ENCODE measurements at regions not wholly inside any gene's neighbourhood (a gene's known extent, or its start where the extent isn't known, plus 50 kb on each side); places are given as distances from the start of the nearest gene placed in this dataset.

DNA sequence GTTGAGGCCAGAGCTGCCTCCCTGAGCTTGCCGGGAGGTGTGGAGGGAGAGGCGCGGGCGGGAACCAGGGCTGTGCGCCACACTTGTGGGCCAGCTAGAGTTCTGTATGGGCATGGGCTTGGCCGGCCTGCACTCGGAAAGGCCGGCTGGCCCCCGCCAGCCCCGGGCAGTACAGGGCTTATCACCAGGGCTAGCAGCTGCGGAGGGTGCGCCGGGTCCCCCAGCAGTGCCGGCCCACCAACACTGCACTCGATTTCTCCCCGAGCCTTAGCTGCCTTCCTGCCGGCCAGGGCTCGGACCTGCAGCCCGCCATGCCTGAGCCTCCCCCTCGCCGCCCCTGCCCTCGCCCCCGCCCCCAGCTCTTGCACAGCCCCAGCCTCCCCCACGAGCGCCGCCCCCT lies 472.7 kb downstream of the TFAP2A start:
- Mint-ChIP-seq H3K4me1 (ENCODE audit: low read depth, unreplicated experiment) (no peaks in the 10 kb centered on the region), H3K27me3 (ENCODE audit: unreplicated experiment) (no peaks in the 10 kb centered on the region), H3K36me3 (ENCODE audit: insufficient read depth, unreplicated experiment) (no peaks in the 10 kb centered on the region), H3K4me3 (ENCODE audit: low read depth, unreplicated experiment) (no peak overlapping the region), H3K9me3 (ENCODE audit: low read depth, unreplicated experiment) (peaks cover 5% of the 10 kb centered on the region), H3K27ac (ENCODE audit: unreplicated experiment) (no peak overlapping the region)
- intact Hi-C loops (cut with micrococcal nuclease; ENCODE audit: unreplicated experiment): no loop called here
- TF ChIP-seq, protein P1, sequence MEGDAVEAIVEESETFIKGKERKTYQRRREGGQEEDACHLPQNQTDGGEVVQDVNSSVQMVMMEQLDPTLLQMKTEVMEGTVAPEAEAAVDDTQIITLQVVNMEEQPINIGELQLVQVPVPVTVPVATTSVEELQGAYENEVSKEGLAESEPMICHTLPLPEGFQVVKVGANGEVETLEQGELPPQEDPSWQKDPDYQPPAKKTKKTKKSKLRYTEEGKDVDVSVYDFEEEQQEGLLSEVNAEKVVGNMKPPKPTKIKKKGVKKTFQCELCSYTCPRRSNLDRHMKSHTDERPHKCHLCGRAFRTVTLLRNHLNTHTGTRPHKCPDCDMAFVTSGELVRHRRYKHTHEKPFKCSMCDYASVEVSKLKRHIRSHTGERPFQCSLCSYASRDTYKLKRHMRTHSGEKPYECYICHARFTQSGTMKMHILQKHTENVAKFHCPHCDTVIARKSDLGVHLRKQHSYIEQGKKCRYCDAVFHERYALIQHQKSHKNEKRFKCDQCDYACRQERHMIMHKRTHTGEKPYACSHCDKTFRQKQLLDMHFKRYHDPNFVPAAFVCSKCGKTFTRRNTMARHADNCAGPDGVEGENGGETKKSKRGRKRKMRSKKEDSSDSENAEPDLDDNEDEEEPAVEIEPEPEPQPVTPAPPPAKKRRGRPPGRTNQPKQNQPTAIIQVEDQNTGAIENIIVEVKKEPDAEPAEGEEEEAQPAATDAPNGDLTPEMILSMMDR (IDR thresholded peaks at IDR 0.05; ENCODE audit: unreplicated experiment): no peak
- CTCF ChIA-PET: interaction anchor here (0.6 kb wide), 1 partner anchor 403 kb away, joined by 4 read pairs; no protein-coding TSS in a partner anchor
- no peak for DNase-seq
- BruUV-seq (replicated peaks): no TSS peak

DNA sequence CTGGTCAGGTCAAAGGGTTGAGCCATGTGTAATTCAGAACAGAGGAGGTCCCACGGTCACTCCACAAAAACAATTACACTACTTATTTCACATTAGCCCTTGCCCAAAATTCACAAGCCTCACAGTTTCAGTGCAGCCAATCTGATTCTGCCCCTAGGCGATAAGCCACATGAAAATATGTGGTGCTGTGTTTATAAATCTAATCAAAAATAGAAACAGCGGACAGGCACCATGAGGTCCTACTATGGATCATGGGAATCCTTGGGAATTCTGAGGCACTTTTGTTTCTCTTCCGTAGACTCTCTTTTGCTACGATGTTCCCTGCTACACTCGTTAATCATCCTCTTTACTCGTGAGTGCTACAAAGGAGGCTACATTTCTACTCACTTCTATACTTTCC lies 476.1 kb downstream of the TFAP2A start:
- H3K4me3 Mint-ChIP-seq (ENCODE audit: low read depth, unreplicated experiment): no peak overlapping the region
- TF ChIP-seq, protein P1 (IDR thresholded peaks at IDR 0.05; ENCODE audit: unreplicated experiment): no peak
- intact Hi-C loops (cut with micrococcal nuclease; ENCODE audit: unreplicated experiment): no loop called here
- DNase-seq: no peak
- no peak overlapping the region for H3K27ac Mint-ChIP-seq (ENCODE audit: unreplicated experiment)
- H3K9me3 Mint-ChIP-seq (ENCODE audit: low read depth, unreplicated experiment): peaks cover 3% of the 10 kb centered on the region
- no peaks in the 10 kb centered on the region for H3K4me1 Mint-ChIP-seq (ENCODE audit: low read depth, unreplicated experiment)
- no peaks in the 10 kb centered on the region for H3K27me3 Mint-ChIP-seq (ENCODE audit: unreplicated experiment)
- BruUV-seq (replicated peaks): no TSS peak
- CTCF ChIA-PET: no interaction called here
- H3K36me3 Mint-ChIP-seq (ENCODE audit: insufficient read depth, unreplicated experiment): no peaks in the 10 kb centered on the region

DNA sequence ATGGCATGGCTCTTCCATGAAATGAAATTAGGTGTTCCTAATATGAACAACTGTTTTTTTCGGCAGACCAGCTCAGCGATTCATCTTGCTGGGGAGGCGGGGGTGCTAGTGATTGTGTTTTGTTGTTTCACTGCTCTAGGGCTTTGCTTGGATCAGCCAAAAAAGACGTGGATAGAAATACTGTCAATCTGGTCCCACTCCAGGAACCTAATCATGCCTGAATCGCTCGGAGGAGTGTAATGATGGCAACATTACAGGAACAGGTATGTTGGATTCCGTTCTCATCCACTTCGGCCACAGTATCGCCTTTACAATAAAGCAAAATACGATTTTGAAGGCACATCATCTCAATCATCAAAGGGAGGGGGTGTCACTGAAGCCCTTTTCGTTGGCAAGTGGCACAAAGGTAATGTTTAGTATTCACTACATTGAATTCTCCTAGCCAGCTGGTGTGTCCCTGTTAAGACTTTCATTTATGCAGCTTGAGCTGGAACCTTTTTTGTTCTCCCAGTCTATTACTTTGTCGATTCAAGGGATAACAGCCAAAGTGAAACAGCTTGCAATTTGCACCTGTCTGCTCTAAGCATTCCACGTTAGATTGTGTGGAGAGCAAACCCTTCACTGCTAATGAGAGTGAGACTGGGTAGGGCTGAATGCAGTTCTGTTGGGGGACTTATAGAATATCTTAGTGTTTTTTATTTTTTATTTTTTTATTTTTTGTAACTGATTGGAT lies 477.7 kb downstream of the TFAP2A start:
- Mint-ChIP-seq H3K27ac (ENCODE audit: unreplicated experiment) (no peak overlapping the region), H3K36me3 (ENCODE audit: insufficient read depth, unreplicated experiment) (no peaks in the 10 kb centered on the region), H3K4me1 (ENCODE audit: low read depth, unreplicated experiment) (no peaks in the 10 kb centered on the region), H3K9me3 (ENCODE audit: low read depth, unreplicated experiment) (peaks cover 3% of the 10 kb centered on the region), H3K27me3 (ENCODE audit: unreplicated experiment) (no peaks in the 10 kb centered on the region), H3K4me3 (ENCODE audit: low read depth, unreplicated experiment) (no peak overlapping the region)
- no TSS peak for BruUV-seq (replicated peaks)
- CTCF ChIA-PET: no interaction called here
- intact Hi-C loops (cut with micrococcal nuclease; ENCODE audit: unreplicated experiment): no loop called here
- no peak for DNase-seq
- TF ChIP-seq, protein P1 (IDR thresholded peaks at IDR 0.05; ENCODE audit: unreplicated experiment): no peak

DNA sequence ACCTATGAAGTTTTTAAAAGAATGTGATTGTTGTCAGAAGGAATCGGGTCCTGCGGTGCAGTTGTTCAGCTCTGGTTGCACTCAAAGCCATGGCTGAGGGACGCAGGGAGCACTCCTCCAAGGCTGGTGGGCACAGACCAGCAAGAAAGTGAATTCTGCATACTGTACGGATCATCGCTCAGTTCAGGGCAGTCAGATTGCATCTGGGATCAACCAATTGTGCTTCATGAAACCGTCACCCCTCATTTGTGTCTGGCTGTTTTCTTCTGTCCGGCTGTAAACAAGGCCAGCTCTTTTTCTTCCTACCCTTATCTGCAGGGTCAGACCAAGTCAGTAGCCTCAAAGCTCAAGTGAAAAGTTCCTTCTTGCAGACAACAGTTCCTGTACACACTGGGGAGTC lies 478.3 kb downstream of the TFAP2A start:
- CTCF ChIA-PET: no interaction called here
- intact Hi-C loops (cut with micrococcal nuclease; ENCODE audit: unreplicated experiment): no loop called here
- H3K9me3 Mint-ChIP-seq (ENCODE audit: low read depth, unreplicated experiment): peaks cover 1% of the 10 kb centered on the region
- no peaks in the 10 kb centered on the region for H3K36me3 Mint-ChIP-seq (ENCODE audit: insufficient read depth, unreplicated experiment)
- H3K27ac Mint-ChIP-seq (ENCODE audit: unreplicated experiment): no peak overlapping the region
- no peaks in the 10 kb centered on the region for H3K27me3 Mint-ChIP-seq (ENCODE audit: unreplicated experiment)
- no TSS peak for BruUV-seq (replicated peaks)
- DNase-seq: no peak
- H3K4me1 Mint-ChIP-seq (ENCODE audit: low read depth, unreplicated experiment): no peaks in the 10 kb centered on the region
- H3K4me3 Mint-ChIP-seq (ENCODE audit: low read depth, unreplicated experiment): no peak overlapping the region
- TF ChIP-seq, protein P1 (IDR thresholded peaks at IDR 0.05; ENCODE audit: unreplicated experiment): no peak
